A549 (cell line): ENCODE measurements at regions not wholly inside any gene's neighbourhood (a gene's known extent, or its start where the extent isn't known, plus 50 kb on each side); places are given as distances from the start of the nearest gene placed in this dataset.

ENCODE experiments used
- ATAC-seq, 2 experiments: fragments of 200-7000 bp in 1 of 2; fragments of >200 bp in 1 of 2; cut with Nextera tagmentation in 1 of 2; cut with Tn5 transposase in 1 of 2; 3 replicates each; pipeline versions ENCODE4 v1.8.0 to v1.9.1; 2018 to 2020; ENCODE audit warnings: mild to moderate bottlenecking in 1 of 2, moderate library complexity in 1 of 2
- CTCF ChIA-PET: fragments of 300-600 bp; sonication (Branson Sonifier 250); formaldehyde crosslinking; extraction: SDS; loops from one replicate; lab custom pipeline; 2021; ENCODE audit warnings: antibody characterized with exemption, inconsistent platforms; lab: Yijun Ruan, JAX
- POLR2A ChIA-PET: fragments of 350-600 bp; formaldehyde crosslinking; extraction: SDS; loops from one replicate; lab custom pipeline; 2021; ENCODE audit warnings: antibody characterized with exemption, inconsistent platforms; lab: Yijun Ruan, JAX
- DNase-seq, 2 experiments: peaks; one replicate each; pipeline versions ENCODE4 v3.0.0 to v3.0.0-alpha.2; 2011 to 2016; ENCODE audit warnings: low read depth in 1 of 2, low spot score in 1 of 2
- FAIRE-seq: peaks from 2 replicates; lab custom pipeline; 2011; peaks lifted over from hg19 to GRCh38; lab: Jason Lieb, UNC
- H3K27ac ChIP-seq, 2 experiments: fragments of >200 bp; sonication (Bioruptor Twin); formaldehyde crosslinking; 3 replicates each; pipeline ENCODE4 v1.5.1; 2016 to 2017
- H3K4me1 ChIP-seq: fragments of >200 bp; sonication (Bioruptor Twin); formaldehyde crosslinking; 3 replicates; pipeline ENCODE4 v1.6.1; 2016
- H3K4me2 ChIP-seq: fragments of >200 bp; sonication (Bioruptor Twin); formaldehyde crosslinking; 3 replicates; pipeline ENCODE4 v1.6.1; 2016
- H3K4me3 ChIP-seq: fragments of >200 bp; sonication (Bioruptor Twin); formaldehyde crosslinking; 3 replicates; pipeline ENCODE4 v1.5.1; 2016
- H3K9me3 ChIP-seq: fragments of >200 bp; sonication (Bioruptor Twin); formaldehyde crosslinking; 3 replicates; pipeline ENCODE4 v1.6.1; 2016
- CHD4 ChIP-seq: fragments of 200-600 bp; sonication (generic); IDR thresholded peaks from 2 replicates; pipeline ENCODE4 v1.6.1; 2016; ENCODE audit warnings: antibody characterized with exemption, mild to moderate bottlenecking, borderline replicate concordance
- E2F6 ChIP-seq: IDR thresholded peaks from 2 replicates; pipeline ENCODE4 v1.6.1; 2012; ENCODE audit warnings: low read depth, borderline replicate concordance
- EHF ChIP-seq: fragments of 250-450 bp; sonication (Bioruptor Pico); IDR thresholded peaks from 2 replicates; pipeline ENCODE4 v1.5.0; 2020; ENCODE audit warnings: mild to moderate bottlenecking
- EHMT2 ChIP-seq: fragments of 200-600 bp; sonication (generic); IDR thresholded peaks from 2 replicates; pipeline ENCODE4 v1.6.1; 2016; ENCODE audit warnings: antibody characterized with exemption, low read depth, mild to moderate bottlenecking, moderate library complexity
- ELK1 ChIP-seq: fragments of 150-350 bp; IDR thresholded peaks from 2 replicates; pipeline ENCODE4 v1.6.1; 2014; ENCODE audit warnings: low read depth, mild to moderate bottlenecking, low read length
- FOSL2 ChIP-seq, 2 experiments: fragments of 450-650 bp in 1 of 2; fragments of >200 bp in 1 of 2; sonication (Bioruptor Twin) in 1 of 2; formaldehyde crosslinking; IDR thresholded peaks; 2 replicates each; pipeline versions ENCODE4 v1.5.0 to v1.6.1; 2016 to 2020; ENCODE audit warnings: mild to moderate bottlenecking in 1 of 2, moderate library complexity in 1 of 2
- GATA3 ChIP-seq: IDR thresholded peaks from 2 replicates; pipeline ENCODE4 v1.6.1; 2012; ENCODE audit warnings: borderline replicate concordance
- HDAC2 ChIP-seq: fragments of 200-600 bp; sonication (generic); IDR thresholded peaks from 2 replicates; pipeline ENCODE4 v1.6.1; 2016
- HOXA7 ChIP-seq: fragments of 250-450 bp; sonication (Bioruptor Pico); IDR thresholded peaks from 2 replicates; pipeline ENCODE4 v1.5.0; 2020; ENCODE audit warnings: mild to moderate bottlenecking, moderate library complexity
- JUNB ChIP-seq: fragments of >200 bp; sonication (Bioruptor Twin); formaldehyde crosslinking; IDR thresholded peaks from 2 replicates; pipeline ENCODE4 v1.6.1; 2016
- NFE2L2 ChIP-seq: fragments of 150-350 bp; conservative IDR thresholded peaks from 2 replicates; pipeline ENCODE4 v1.6.1; 2014; ENCODE audit warnings: low read length
- POLR2A ChIP-seq: IDR thresholded peaks from 2 replicates; pipeline ENCODE4 v1.6.1; 2012; ENCODE audit warnings: mild to moderate bottlenecking, low read length
- RNF2 ChIP-seq: fragments of 200-600 bp; sonication (generic); IDR thresholded peaks from 2 replicates; pipeline ENCODE4 v1.6.1; 2016; ENCODE audit warnings: low read depth, mild to moderate bottlenecking, antibody characterized with exemption, moderate library complexity, borderline replicate concordance
- SREBF2 ChIP-seq: fragments of 450-650 bp; IDR thresholded peaks from 2 replicates; pipeline ENCODE4 v1.6.1; 2014; ENCODE audit warnings: mild to moderate bottlenecking, moderate library complexity
- TFCP2L1 ChIP-seq: fragments of 250-450 bp; sonication (Bioruptor Pico); IDR thresholded peaks from 2 replicates; pipeline ENCODE4 v1.5.0; 2021; ENCODE audit warnings: mild to moderate bottlenecking
- WGBS: methylation state at CpG from one replicate; pipeline ENCODE4 v1.1.6; 2017; ENCODE audit errors: missing lambda C conversion rate; 5-methylcytosine and 5-hydroxymethylcytosine counted together
- TF ChIP-seq, protein P1 (sequence below): fragments of 250-450 bp; sonication (Bioruptor Pico); IDR thresholded peaks from 2 replicates; pipeline ENCODE4 v1.5.0; 2020; ENCODE audit warnings: low read depth, mild to moderate bottlenecking, moderate library complexity
- TF ChIP-seq, protein P2 (sequence below): fragments of 250-450 bp; sonication (Bioruptor Pico); IDR thresholded peaks from 2 replicates; pipeline ENCODE4 v1.5.0; 2021; ENCODE audit warnings: mild to moderate bottlenecking, moderate library complexity, borderline replicate concordance
- TF ChIP-seq, protein P3 (sequence below): fragments of 200-600 bp; sonication (generic); IDR thresholded peaks from 2 replicates; pipeline ENCODE4 v1.6.1; 2016; ENCODE audit warnings: antibody characterized with exemption, mild to moderate bottlenecking, moderate library complexity

DNA sequence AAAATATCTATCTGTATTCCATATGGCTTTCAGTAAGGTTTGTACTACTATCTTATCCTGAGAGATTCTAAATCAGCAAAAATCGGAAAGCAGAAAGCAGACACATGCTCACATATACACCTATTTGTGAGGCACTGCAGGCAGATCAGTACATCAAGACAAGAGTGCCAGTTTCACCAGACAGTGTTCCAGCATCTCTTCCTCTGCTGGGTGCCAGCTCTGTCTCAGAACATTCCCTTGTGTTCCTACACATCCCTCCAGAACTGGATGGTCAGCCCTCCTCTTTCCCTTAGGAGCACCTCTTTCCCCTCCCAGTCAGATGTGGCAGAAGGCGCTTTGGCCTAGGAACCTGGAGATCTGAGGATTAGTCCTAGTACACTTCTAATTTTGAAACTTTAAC, 121.3 kb upstream of the IL12A start:
- FAIRE-seq, result no peak
- H3K4me2 ChIP-seq, result no peak overlapping the region
- no peaks in the 10 kb centered on the region for H3K9me3 ChIP-seq
- no peak overlapping the region for H3K4me3 ChIP-seq
- no peak for ATAC-seq
- ChIA-PET CTCF (interaction anchor here (1.2 to 3.5 kb wide), 4 partner anchors 18 to 139 kb away, joined by 3 to 20 read pairs (median 7); no protein-coding TSS in a partner anchor), POLR2A (no interaction called here)
- peaks cover 45% of the 10 kb centered on the region for H3K4me1 ChIP-seq
- DNase-seq, result no peak
- peak overlapping the region; percentile 2 to 24; a peak in 1 of 6 replicates for H3K27ac ChIP-seq
- 90% methylated on average over 2 of the region's 2 CpGs for WGBS
- TF ChIP-seq, protein P1, sequence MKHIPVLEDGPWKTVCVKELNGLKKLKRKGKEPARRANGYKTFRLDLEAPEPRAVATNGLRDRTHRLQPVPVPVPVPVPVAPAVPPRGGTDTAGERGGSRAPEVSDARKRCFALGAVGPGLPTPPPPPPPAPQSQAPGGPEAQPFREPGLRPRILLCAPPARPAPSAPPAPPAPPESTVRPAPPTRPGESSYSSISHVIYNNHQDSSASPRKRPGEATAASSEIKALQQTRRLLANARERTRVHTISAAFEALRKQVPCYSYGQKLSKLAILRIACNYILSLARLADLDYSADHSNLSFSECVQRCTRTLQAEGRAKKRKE, result no peak
- TF ChIP-seq JUNB, result no peak
- TF ChIP-seq, protein P2, sequence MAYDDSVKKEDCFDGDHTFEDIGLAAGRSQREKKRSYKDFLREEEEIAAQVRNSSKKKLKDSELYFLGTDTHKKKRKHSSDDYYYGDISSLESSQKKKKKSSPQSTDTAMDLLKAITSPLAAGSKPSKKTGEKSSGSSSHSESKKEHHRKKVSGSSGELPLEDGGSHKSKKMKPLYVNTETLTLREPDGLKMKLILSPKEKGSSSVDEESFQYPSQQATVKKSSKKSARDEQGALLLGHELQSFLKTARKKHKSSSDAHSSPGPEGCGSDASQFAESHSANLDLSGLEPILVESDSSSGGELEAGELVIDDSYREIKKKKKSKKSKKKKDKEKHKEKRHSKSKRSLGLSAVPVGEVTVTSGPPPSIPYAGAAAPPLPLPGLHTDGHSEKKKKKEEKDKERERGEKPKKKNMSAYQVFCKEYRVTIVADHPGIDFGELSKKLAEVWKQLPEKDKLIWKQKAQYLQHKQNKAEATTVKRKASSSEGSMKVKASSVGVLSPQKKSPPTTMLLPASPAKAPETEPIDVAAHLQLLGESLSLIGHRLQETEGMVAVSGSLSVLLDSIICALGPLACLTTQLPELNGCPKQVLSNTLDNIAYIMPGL, result no peak
- no peak for TF ChIP-seq POLR2A

DNA sequence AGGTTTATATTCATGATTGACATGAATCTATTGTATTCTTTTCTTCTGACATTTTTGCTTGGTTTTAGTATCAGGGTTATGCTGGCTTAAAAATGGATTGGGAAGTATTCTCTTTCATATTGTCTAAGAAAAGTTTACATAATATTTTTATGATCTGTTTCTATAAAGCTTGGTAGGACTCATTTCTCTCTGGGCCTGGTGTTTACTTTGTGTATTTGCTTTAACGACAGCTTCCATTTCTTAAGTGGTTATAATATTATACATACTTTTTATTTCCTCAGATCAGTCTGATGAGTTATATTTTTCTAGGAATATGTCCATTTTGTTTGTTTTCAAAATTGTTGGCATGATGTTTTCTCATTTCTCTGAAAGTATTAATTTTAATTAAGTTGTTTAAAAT, 117.9 kb upstream of the IL12A start:
- H3K4me2 ChIP-seq, result peak overlapping the region; percentile 67
- TF ChIP-seq, protein P3, sequence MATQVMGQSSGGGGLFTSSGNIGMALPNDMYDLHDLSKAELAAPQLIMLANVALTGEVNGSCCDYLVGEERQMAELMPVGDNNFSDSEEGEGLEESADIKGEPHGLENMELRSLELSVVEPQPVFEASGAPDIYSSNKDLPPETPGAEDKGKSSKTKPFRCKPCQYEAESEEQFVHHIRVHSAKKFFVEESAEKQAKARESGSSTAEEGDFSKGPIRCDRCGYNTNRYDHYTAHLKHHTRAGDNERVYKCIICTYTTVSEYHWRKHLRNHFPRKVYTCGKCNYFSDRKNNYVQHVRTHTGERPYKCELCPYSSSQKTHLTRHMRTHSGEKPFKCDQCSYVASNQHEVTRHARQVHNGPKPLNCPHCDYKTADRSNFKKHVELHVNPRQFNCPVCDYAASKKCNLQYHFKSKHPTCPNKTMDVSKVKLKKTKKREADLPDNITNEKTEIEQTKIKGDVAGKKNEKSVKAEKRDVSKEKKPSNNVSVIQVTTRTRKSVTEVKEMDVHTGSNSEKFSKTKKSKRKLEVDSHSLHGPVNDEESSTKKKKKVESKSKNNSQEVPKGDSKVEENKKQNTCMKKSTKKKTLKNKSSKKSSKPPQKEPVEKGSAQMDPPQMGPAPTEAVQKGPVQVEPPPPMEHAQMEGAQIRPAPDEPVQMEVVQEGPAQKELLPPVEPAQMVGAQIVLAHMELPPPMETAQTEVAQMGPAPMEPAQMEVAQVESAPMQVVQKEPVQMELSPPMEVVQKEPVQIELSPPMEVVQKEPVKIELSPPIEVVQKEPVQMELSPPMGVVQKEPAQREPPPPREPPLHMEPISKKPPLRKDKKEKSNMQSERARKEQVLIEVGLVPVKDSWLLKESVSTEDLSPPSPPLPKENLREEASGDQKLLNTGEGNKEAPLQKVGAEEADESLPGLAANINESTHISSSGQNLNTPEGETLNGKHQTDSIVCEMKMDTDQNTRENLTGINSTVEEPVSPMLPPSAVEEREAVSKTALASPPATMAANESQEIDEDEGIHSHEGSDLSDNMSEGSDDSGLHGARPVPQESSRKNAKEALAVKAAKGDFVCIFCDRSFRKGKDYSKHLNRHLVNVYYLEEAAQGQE, result no peak
- TF ChIP-seq FOSL2 (IDR thresholded peaks at IDR 0.05) (no peak), FOSL2 (CRISPR knock-in tag; IDR thresholded peaks at IDR 0.05) (no peak), TFCP2L1 (CRISPR knock-in tag) (no peak), ELK1 (no peak), RNF2 (no peak), EHF (CRISPR knock-in tag) (no peak), NFE2L2 (no peak), GATA3 (no peak), E2F6 (no peak), CHD4 (no peak), SREBF2 (no peak), POLR2A (no peak), EHMT2 (no peak), HDAC2 (no peak), HOXA7 (CRISPR knock-in tag) (no peak)
- peaks cover 45% of the 10 kb centered on the region for H3K4me1 ChIP-seq
- no peak for DNase-seq
- ChIA-PET POLR2A (no interaction called here), CTCF (interaction anchor here (0.8 to 1.6 kb wide), 4 partner anchors 15 to 135 kb away, joined by 3 to 6 read pairs (median 4); no protein-coding TSS in a partner anchor)
- H3K27ac ChIP-seq, result peak overlapping the region; percentile 77 to 81; a peak in 3 of 6 replicates
- WGBS, result 14% methylated on average over 1 of the region's 1 CpG
- no peak for FAIRE-seq
- ATAC-seq, result no peak
- H3K4me3 ChIP-seq, result no peak overlapping the region
- no peaks in the 10 kb centered on the region for H3K9me3 ChIP-seq
